MCF 10A (cell line): ENCODE measurements at regions not wholly inside any gene's neighbourhood (a gene's known extent, or its start where the extent isn't known, plus 50 kb on each side); places are given as distances from the start of the nearest gene placed in this dataset.

Experiments used
- BruUV-seq: library from RNA; stranded (reverse); fragments of 400-500 nt; replicated peaks from 2 replicates; lab custom pipeline; 2021; lab: Mats Ljungman, UMichigan
- CTCF ChIA-PET: fragments of 300-600 bp; sonication (Branson Sonifier 250); formaldehyde crosslinking; extraction: SDS; loops from one replicate; lab custom pipeline; 2021; ENCODE audit warnings: antibody characterized with exemption, inconsistent platforms; lab: Yijun Ruan, JAX
- POLR2A ChIA-PET: fragments of 300-600, 350-650 bp; sonication (Branson Sonifier 250); formaldehyde crosslinking; extraction: SDS; loops from one replicate; lab custom pipeline; 2020; ENCODE audit warnings: antibody characterized with exemption, inconsistent platforms; lab: Yijun Ruan, JAX
- DNase-seq: peaks from one replicate; pipeline ENCODE4 v3.0.0-alpha.2; 2018; ENCODE audit not compliant: unreplicated experiment
- H3K27ac Mint-ChIP-seq: one replicate; pipeline ENCODE4 v1.8.0; 2022; ENCODE audit warnings: mild to moderate bottlenecking, low read depth, mixed read lengths; ENCODE audit not compliant: unreplicated experiment
- H3K27me3 Mint-ChIP-seq: one replicate; pipeline ENCODE4 v1.8.0; 2022; ENCODE audit warnings: mixed read lengths; ENCODE audit not compliant: insufficient read depth, unreplicated experiment
- H3K36me3 Mint-ChIP-seq: one replicate; pipeline ENCODE4 v1.8.0; 2022; ENCODE audit warnings: mild to moderate bottlenecking, moderate library complexity, mixed read lengths; ENCODE audit not compliant: insufficient read depth, unreplicated experiment
- H3K4me1 Mint-ChIP-seq: one replicate; pipeline ENCODE4 v1.8.0; 2022; ENCODE audit warnings: mixed read lengths; ENCODE audit not compliant: insufficient read depth, unreplicated experiment
- H3K4me3 Mint-ChIP-seq: one replicate; pipeline ENCODE4 v1.8.0; 2022; ENCODE audit warnings: mild to moderate bottlenecking, moderate library complexity, mixed read lengths; ENCODE audit not compliant: unreplicated experiment
- H3K9me3 Mint-ChIP-seq: one replicate; pipeline ENCODE4 v1.8.0; 2022; ENCODE audit warnings: mixed read lengths; ENCODE audit not compliant: unreplicated experiment
- CTCF ChIP-seq: fragments of 200-600 bp; IDR thresholded peaks from one replicate; pipeline ENCODE4 v1.8.0; 2022; ENCODE audit warnings: antibody characterized with exemption, mild to moderate bottlenecking; ENCODE audit not compliant: unreplicated experiment
- intact Hi-C: fragments of 100-400 bp; cut with micrococcal nuclease; formaldehyde crosslinking; loops from 2 replicates; pipeline ENCODE4 v1.14.1; 2022

DNA sequence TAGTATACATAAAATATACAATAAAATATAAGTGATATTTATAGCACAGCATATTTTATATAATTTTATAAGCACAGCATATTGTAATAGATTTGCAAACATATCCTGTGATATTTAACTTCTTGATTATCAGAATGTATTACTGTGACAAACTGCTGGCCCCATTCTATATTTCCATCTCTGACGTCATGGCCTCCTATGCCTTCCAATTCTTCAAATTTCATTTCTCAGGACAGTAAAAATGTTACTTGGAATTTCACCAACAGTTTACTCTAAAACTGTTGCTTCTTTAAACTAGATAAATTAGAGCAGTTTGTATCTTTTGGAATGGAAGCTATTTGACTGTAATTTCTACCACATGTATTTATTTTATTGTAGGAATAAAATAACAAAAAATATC lies 102.5 kb upstream of the SLC25A13 start:
- no TSS peak for BruUV-seq
- CTCF ChIA-PET = no interaction called here
- H3K9me3 Mint-ChIP-seq = no peaks in the 10 kb centered on the region
- no peak for DNase-seq
- peaks cover 37% of the 10 kb centered on the region for H3K27me3 Mint-ChIP-seq
- no peaks in the 10 kb centered on the region for H3K36me3 Mint-ChIP-seq
- POLR2A ChIA-PET = no interaction called here
- H3K4me1 Mint-ChIP-seq = peaks cover 11% of the 10 kb centered on the region
- no peak for TF ChIP-seq CTCF
- H3K4me3 Mint-ChIP-seq = no peak overlapping the region
- no peak overlapping the region for H3K27ac Mint-ChIP-seq
- intact Hi-C loops = no loop called here

DNA sequence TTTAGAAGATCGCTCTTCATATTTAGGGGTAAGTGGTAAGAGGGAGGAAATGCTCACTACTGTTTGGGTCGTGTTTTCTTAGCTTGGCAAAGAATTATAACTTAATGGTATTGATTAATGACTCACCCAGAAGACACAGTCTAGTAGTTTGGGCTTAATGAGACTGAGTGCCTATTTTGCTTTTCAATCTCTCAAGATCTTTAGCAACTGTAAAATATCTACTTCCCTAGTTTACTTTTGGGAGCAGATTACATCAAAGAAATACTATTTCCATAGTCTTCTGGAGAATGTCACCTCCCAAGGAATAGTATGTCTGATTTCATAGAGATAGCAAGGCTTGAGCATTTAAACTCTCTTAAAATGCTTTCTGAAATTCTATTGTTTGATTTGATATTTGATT lies 100.5 kb upstream of the SLC25A13 start:
- DNase-seq = no peak
- H3K4me3 Mint-ChIP-seq = no peak overlapping the region
- no peak for TF ChIP-seq CTCF
- H3K4me1 Mint-ChIP-seq = peaks cover 11% of the 10 kb centered on the region
- no peaks in the 10 kb centered on the region for H3K9me3 Mint-ChIP-seq
- BruUV-seq = no TSS peak
- intact Hi-C loops = no loop called here
- H3K27ac Mint-ChIP-seq = no peak overlapping the region
- no peaks in the 10 kb centered on the region for H3K36me3 Mint-ChIP-seq
- ChIA-PET POLR2A (interaction anchor here (1.0 kb wide), 1 partner anchor 528 kb away, joined by 3 read pairs; no protein-coding TSS in a partner anchor), CTCF (interaction anchor here (1.1 kb wide), 2 partner anchors 12 to 538 kb away, joined by 3 to 4 read pairs; no protein-coding TSS in a partner anchor)
- peaks cover 26% of the 10 kb centered on the region for H3K27me3 Mint-ChIP-seq

GRCh38 chr7:96418581-96418980 lies 96.7 kb upstream of the SLC25A13 start:
- Mint-ChIP-seq H3K4me1 (no peaks in the 10 kb centered on the region), H3K9me3 (no peaks in the 10 kb centered on the region), H3K36me3 (no peaks in the 10 kb centered on the region), H3K27me3 (peaks cover 44% of the 10 kb centered on the region), H3K4me3 (no peak overlapping the region), H3K27ac (no peak overlapping the region)
- DNase-seq = no peak
- POLR2A ChIA-PET = no interaction called here
- no peak for TF ChIP-seq CTCF
- CTCF ChIA-PET = no interaction called here
- no TSS peak for BruUV-seq
- intact Hi-C loops = loop anchor here (5.0 kb wide), 2 partner anchors 236 to 289 kb away; partner anchors contain the start of gene SEM1

- CTCF ChIA-PET = interaction anchor here (0.7 kb wide), 1 partner anchor 305 kb away, joined by 4 read pairs; no protein-coding TSS in a partner anchor
- peaks cover 44% of the 10 kb centered on the region for H3K27me3 Mint-ChIP-seq
- POLR2A ChIA-PET = interaction anchor here (0.5 kb wide), 1 partner anchor 141 kb away, joined by 4 read pairs; no protein-coding TSS in a partner anchor
- H3K36me3 Mint-ChIP-seq = no peaks in the 10 kb centered on the region
- BruUV-seq = no TSS peak
- H3K4me3 Mint-ChIP-seq = no peak overlapping the region
- no peak for TF ChIP-seq CTCF
- no peaks in the 10 kb centered on the region for H3K4me1 Mint-ChIP-seq
- DNase-seq = no peak
- intact Hi-C loops = loop anchor here (5.0 kb wide), 2 partner anchors 235 to 290 kb away; partner anchors contain the start of gene SEM1
- H3K27ac Mint-ChIP-seq = no peak overlapping the region
- H3K9me3 Mint-ChIP-seq = no peaks in the 10 kb centered on the region
Observed at GRCh38 chr7:96417784-96418183, 95.9 kb upstream of the SLC25A13 start.
